H1 (cell line): ENCODE measurements at regions not wholly inside any gene's neighbourhood (a gene's known extent, or its start where the extent isn't known, plus 50 kb on each side); places are given as distances from the start of the nearest gene placed in this dataset.

Experiments
- ASH2L ChIP-seq: fragments of 200-600, 300-600 bp; sonication (generic); IDR thresholded peaks from one replicate; pipeline ENCODE4 v1.7.1; 2017; ENCODE audit warnings: low read length
- CBX5 ChIP-seq: fragments of 300-800, 300-1000 bp; sonication (generic); IDR thresholded peaks from 2 replicates; pipeline ENCODE4 v1.7.1; 2016; ENCODE audit warnings: antibody characterized with exemption, low read length, low read depth
- CEBPB ChIP-seq: IDR thresholded peaks from 2 replicates; pipeline ENCODE4 v1.6.1; 2012; ENCODE audit warnings: low read depth, low read length
- JUND ChIP-seq: IDR thresholded peaks from 2 replicates; pipeline ENCODE4 v1.6.1; 2011; ENCODE audit warnings: mild to moderate bottlenecking, improper control_type of control experiment, low read length
- KDM5A ChIP-seq: fragments of 200-600 bp; IDR thresholded peaks from 2 replicates; pipeline ENCODE4 v1.7.1; 2012; ENCODE audit warnings: mild to moderate bottlenecking, low read length, inconsistent platforms, mixed read lengths
- MAFK ChIP-seq: IDR thresholded peaks from 2 replicates; pipeline ENCODE4 v1.6.1; 2012; ENCODE audit warnings: low read depth, mild to moderate bottlenecking, improper control_type of control experiment, low read length
- NRF1 ChIP-seq: IDR thresholded peaks from 2 replicates; pipeline ENCODE4 v1.6.1; 2011; ENCODE audit warnings: mild to moderate bottlenecking, low read depth, low read length, improper control_type of control experiment
- RFX5 ChIP-seq: IDR thresholded peaks from 2 replicates; pipeline ENCODE4 v1.6.1; 2011; ENCODE audit warnings: low read depth, low read length, improper control_type of control experiment, borderline replicate concordance
- TAF1 ChIP-seq: IDR thresholded peaks from 2 replicates; pipeline ENCODE4 v1.6.1; 2011; ENCODE audit warnings: mild to moderate bottlenecking, low read depth, low read length
- ZNF274 ChIP-seq: IDR thresholded peaks from 2 replicates; pipeline ENCODE4 v1.7.0; 2012; ENCODE audit warnings: low read length, borderline replicate concordance; ENCODE audit errors: extremely low read depth
- TF ChIP-seq, protein P1 (sequence below): fragments of 300-600 bp; sonication (generic); IDR thresholded peaks from 2 replicates; pipeline ENCODE4 v1.7.1; 2012; ENCODE audit warnings: low read length, moderate library complexity, mild to moderate bottlenecking, inconsistent platforms; ENCODE audit not compliant: insufficient replicate concordance
- TF ChIP-seq, protein P2 (sequence below): IDR thresholded peaks from 2 replicates; pipeline ENCODE4 v1.6.1; 2011; ENCODE audit warnings: low read length, improper control_type of control experiment

DNA sequence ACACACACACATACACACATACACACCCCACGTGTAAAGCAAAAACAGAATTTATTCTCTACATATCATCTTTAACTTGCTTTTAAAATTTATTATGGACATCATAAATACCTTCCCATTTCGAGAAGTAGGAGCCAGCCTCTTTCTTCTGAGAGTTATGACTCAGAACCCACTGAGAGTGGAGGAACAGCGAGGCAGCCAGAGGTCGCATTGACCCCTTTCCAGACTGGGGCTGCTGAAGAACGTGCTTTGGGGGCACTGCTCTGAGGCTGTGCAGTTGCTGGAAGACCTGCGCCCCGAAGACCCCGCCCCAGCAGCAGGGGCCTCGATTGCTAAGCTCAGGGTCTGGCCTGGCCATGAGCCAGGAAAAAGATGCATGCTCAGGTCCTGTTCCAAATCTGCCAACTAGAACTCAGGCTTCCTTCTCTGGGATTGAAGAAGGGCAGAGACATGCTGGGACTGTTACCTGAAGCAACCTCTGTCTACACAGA lies 133.8 kb upstream of the TWIST2 start (continued):
- TF ChIP-seq, protein P1, sequence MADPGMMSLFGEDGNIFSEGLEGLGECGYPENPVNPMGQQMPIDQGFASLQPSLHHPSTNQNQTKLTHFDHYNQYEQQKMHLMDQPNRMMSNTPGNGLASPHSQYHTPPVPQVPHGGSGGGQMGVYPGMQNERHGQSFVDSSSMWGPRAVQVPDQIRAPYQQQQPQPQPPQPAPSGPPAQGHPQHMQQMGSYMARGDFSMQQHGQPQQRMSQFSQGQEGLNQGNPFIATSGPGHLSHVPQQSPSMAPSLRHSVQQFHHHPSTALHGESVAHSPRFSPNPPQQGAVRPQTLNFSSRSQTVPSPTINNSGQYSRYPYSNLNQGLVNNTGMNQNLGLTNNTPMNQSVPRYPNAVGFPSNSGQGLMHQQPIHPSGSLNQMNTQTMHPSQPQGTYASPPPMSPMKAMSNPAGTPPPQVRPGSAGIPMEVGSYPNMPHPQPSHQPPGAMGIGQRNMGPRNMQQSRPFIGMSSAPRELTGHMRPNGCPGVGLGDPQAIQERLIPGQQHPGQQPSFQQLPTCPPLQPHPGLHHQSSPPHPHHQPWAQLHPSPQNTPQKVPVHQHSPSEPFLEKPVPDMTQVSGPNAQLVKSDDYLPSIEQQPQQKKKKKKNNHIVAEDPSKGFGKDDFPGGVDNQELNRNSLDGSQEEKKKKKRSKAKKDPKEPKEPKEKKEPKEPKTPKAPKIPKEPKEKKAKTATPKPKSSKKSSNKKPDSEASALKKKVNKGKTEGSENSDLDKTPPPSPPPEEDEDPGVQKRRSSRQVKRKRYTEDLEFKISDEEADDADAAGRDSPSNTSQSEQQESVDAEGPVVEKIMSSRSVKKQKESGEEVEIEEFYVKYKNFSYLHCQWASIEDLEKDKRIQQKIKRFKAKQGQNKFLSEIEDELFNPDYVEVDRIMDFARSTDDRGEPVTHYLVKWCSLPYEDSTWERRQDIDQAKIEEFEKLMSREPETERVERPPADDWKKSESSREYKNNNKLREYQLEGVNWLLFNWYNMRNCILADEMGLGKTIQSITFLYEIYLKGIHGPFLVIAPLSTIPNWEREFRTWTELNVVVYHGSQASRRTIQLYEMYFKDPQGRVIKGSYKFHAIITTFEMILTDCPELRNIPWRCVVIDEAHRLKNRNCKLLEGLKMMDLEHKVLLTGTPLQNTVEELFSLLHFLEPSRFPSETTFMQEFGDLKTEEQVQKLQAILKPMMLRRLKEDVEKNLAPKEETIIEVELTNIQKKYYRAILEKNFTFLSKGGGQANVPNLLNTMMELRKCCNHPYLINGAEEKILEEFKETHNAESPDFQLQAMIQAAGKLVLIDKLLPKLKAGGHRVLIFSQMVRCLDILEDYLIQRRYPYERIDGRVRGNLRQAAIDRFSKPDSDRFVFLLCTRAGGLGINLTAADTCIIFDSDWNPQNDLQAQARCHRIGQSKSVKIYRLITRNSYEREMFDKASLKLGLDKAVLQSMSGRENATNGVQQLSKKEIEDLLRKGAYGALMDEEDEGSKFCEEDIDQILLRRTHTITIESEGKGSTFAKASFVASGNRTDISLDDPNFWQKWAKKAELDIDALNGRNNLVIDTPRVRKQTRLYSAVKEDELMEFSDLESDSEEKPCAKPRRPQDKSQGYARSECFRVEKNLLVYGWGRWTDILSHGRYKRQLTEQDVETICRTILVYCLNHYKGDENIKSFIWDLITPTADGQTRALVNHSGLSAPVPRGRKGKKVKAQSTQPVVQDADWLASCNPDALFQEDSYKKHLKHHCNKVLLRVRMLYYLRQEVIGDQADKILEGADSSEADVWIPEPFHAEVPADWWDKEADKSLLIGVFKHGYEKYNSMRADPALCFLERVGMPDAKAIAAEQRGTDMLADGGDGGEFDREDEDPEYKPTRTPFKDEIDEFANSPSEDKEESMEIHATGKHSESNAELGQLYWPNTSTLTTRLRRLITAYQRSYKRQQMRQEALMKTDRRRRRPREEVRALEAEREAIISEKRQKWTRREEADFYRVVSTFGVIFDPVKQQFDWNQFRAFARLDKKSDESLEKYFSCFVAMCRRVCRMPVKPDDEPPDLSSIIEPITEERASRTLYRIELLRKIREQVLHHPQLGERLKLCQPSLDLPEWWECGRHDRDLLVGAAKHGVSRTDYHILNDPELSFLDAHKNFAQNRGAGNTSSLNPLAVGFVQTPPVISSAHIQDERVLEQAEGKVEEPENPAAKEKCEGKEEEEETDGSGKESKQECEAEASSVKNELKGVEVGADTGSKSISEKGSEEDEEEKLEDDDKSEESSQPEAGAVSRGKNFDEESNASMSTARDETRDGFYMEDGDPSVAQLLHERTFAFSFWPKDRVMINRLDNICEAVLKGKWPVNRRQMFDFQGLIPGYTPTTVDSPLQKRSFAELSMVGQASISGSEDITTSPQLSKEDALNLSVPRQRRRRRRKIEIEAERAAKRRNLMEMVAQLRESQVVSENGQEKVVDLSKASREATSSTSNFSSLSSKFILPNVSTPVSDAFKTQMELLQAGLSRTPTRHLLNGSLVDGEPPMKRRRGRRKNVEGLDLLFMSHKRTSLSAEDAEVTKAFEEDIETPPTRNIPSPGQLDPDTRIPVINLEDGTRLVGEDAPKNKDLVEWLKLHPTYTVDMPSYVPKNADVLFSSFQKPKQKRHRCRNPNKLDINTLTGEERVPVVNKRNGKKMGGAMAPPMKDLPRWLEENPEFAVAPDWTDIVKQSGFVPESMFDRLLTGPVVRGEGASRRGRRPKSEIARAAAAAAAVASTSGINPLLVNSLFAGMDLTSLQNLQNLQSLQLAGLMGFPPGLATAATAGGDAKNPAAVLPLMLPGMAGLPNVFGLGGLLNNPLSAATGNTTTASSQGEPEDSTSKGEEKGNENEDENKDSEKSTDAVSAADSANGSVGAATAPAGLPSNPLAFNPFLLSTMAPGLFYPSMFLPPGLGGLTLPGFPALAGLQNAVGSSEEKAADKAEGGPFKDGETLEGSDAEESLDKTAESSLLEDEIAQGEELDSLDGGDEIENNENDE: no peak
- TF ChIP-seq JUND: no peak
- TF ChIP-seq ZNF274: no peak
- no peak for TF ChIP-seq MAFK
- no peak for TF ChIP-seq ASH2L
- TF ChIP-seq CBX5: no peak
- TF ChIP-seq TAF1: no peak
- TF ChIP-seq KDM5A: no peak
- no peak for TF ChIP-seq NRF1
- TF ChIP-seq CEBPB: no peak
- TF ChIP-seq RFX5: no peak
- TF ChIP-seq, protein P2, sequence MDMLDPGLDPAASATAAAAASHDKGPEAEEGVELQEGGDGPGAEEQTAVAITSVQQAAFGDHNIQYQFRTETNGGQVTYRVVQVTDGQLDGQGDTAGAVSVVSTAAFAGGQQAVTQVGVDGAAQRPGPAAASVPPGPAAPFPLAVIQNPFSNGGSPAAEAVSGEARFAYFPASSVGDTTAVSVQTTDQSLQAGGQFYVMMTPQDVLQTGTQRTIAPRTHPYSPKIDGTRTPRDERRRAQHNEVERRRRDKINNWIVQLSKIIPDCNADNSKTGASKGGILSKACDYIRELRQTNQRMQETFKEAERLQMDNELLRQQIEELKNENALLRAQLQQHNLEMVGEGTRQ: no peak
